HG02884 (cell line): ENCODE measurements at regions not wholly inside any gene's neighbourhood (a gene's known extent, or its start where the extent isn't known, plus 50 kb on each side); places are given as distances from the start of the nearest gene placed in this dataset.

Source experiments
- ATAC-seq: cut with Tn5 transposase; IDR thresholded peaks from one replicate; pipeline ENCODE4 v1.9.1; 2021; ENCODE audit warnings: mild to moderate bottlenecking, moderate library complexity; ENCODE audit not compliant: unreplicated experiment

DNA sequence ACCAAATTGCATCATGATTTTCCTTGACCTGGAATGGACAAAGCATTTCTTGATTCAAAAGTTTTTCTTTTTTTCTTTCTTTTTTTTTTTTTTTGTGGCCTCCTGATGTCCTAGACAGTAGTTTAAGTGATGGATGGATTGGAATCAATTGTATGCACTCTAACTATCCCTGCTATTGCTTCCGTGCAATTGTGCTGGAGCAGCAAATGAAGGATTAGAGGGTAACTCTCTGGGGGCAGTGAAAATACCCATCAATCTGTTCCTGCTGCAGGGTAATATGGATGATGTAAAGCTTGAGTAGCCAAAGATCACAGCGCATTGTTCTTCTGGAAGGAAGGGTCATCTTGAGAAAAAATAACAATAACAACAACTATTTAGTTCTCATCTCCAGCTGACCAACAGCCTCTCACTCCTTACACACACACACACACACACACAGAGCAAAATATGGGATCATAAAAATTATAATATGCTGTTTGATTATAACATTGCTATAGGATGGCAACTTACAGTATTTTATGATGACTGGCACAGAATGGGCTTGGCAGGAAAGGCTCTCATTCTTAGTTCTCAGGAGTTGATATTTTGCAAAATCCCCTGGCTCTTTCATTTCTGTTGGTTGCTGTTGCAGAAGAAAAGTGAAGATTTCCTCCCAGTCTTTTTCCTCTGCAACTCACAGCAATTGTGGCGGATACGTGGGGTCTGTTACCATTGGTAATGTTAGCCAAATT is 160.9 kb upstream of the DMAC1 start:
- ATAC-seq = no peak

- ATAC-seq = no peak
Measured at GRCh38 chr9:7957803-7958202, 158.2 kb upstream of the DMAC1 start.

GRCh38 chr9:7947577-7947976 is 148.0 kb upstream of the DMAC1 start:
- ATAC-seq = no peak

GRCh38 chr9:7946458-7946857 is 146.9 kb upstream of the DMAC1 start:
- no peak for ATAC-seq

DNA sequence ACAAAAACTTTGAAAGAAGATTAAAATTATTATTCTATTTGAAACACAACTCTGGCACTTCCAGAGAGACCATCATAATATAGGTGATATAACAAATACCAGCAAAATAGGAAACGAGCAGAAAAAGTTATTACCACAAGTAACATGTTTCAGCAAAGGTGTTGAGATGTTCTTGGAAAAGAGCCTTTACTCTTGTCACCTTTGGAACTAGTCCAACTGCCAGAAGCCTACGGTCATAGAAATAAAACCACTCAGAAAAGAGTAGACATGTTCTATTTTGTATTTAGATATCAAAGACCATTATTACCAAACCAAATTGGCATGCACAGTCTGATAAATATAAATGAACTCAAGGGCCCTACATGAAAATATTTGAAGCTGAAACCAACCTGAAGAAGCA is 145.0 kb upstream of the DMAC1 start:
- ATAC-seq = no peak

- no peak for ATAC-seq
Measured at GRCh38 chr9:7937761-7938491, 138.3 kb upstream of the DMAC1 start.

DNA sequence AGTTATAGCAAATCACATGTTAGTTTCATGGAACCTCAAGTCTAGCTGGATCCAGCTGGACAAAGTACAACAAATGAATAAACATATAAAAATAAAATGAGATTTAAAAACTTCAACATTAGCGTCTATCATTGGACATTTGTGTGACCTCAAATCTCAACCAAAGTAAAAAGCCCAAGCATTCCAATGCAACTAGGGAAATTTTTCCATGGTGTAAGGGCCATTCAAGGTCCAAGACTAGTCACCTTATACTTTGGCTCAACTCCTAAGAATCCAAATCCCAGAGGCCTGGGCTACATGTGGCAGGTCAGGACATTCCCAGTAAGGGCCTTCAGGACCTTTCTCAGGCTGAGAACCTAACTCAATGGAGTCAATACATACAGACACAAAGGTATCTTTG is 137.4 kb upstream of the DMAC1 start:
- ATAC-seq = no peak

DNA sequence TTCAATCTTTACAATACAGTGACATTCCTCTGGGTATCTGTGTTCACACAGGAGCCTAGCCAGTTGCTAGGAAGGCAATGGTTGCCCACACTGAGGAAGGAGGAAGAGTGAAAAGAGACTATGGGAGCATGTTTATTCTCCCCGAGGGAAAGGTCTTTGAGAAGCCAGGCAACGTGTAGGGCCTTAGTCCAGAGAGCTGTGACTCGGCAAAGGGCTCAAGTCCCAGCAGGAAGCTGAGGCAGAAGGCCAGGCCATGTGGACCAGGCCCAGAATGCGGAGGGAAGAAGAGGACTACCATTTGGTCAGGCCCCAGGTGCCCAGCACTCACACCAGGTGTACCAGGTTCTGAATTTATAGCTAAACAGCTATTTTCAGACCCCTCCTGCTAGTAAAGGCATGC is 136.6 kb upstream of the DMAC1 start:
- ATAC-seq = no peak

DNA sequence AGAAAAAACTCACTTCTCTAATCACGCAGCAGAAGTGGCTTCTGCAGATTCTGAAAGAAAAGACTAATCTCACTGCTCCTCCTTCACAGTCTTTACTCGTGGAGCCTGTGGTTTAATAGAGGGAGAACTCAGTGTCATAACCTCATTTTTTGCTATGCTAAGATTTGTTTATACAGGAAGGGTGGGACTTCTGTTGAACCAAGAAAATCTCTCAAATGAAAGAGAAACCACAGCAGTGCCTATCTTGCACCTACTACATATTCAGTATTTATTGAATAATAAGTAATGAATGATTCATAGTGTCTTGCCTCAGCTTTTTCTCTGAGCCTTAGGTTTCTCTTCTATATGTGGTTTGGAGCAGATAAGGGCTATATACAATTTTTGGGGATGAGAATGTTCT is 136.1 kb upstream of the DMAC1 start:
- ATAC-seq = peak; percentile 61

DNA sequence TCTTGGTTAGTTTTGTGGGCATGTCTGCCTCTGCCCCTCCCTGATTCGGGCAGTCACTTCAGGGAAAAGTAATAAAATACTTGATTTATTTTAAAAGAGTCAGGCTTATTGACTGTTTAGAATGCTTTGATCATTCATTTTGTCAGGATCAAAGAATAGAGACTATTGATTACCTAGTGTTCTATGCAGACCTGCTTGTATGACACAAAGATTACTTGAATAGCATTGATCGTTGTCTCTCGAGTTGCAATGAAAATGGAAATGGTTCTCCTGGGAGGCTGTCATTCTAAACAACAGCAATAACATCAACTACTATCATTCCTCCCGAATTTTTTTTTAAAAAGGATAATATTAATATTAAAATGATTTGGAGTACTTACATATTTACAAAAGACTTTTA is 133.2 kb upstream of the DMAC1 start:
- ATAC-seq = no peak

DNA sequence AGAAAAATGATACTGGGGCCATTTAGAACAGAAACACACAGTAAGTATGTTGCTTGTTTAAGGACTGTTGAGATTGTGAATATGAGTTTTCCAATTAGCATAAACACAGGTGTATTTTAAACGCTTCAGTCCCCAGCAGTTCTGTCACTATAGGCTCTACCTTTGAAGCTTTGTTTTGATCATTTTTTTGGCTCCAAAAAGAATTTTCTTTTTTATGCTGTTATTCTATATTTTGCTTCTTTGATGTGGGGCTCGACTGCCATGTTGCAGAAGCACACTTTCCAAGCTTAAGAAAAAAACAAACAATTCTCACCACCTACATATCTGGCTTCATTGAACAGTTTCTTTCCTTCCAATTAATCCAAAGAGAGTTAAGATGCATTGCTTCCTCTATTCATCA is 131.0 kb upstream of the DMAC1 start:
- no peak for ATAC-seq

- ATAC-seq = no peak
Measured at GRCh38 chr9:7921545-7922197, 122.1 kb upstream of the DMAC1 start.

DNA sequence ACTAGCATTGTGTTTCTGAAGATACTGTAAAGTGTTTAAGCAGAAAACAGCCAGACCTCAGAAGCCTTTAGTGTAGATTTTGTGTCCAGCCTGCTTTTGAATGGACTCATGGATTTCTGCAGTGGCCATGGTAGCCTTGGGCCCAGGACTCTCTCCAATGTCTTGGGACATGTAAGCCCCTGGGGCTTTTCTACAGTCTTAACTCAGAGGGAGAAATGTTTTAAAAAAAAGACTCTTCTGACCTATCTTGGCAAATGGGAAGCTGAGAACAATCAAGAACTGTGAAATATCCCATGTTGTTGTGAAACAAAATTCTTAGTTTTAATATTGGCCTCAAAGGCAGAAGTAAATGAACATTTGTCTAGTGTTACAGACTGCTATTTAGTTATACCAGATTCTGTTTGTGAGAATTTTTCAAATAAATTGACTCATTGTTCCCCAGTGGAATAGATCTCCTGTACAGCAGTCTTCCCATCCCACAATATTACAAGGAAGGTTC is 112.5 kb upstream of the DMAC1 start:
- ATAC-seq = no peak

- no peak for ATAC-seq
Measured at GRCh38 chr9:7910426-7911020, 110.9 kb upstream of the DMAC1 start.

DNA sequence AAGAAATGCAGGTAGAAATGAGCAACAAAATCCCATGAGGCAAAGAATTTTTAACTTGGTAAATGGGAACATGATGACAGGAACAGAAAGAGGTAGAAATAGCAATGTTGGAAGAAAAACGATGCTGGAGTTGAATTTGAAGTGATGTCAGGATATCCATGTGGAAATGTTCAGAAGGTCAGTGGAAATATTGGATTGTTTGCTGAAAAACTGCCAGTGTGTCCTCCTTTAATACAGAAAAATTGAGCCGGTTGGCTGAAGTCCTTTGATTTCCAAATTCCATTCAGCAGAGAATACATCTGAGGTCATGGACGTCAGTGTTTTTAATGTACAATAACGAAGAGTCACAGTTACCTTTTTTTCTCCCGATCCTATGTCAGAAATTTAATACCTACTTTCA is 110.0 kb upstream of the DMAC1 start:
- no peak for ATAC-seq

DNA sequence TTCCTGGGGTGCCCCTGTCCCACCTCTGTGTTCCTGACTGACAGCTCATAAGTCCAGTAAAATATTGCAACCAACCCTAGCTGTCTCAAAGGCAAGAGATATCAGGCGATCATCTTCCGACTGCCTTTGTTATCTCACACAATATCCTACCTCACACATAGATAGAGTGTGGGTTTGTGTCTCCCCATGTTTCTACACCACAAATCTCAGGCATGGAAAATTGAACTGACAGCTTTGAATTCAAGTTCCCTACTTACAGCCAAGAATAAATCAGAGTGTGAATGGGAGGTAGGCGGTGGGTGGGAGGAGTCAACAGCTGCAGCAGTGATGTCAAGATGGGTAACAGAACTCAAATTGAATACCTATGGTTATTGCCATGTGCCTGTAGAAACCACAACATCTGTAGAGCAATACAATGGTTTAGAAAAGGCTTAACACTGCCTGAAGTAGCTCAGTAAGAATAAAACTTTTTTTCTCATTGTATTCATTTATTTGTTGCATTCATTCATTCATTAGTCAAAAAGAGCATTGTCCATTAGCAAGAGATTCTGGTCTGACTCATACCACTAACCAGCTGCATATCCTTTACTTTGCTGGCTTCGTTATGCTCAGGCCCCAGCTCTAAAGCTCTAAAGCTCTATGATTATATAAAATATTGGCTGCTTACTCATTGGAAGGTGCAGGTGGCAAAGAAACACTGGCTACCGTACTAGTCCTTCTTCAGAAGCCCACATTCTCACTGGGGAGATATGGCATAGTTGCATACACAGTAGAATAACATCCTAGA is 108.2 kb upstream of the DMAC1 start:
- no peak for ATAC-seq

DNA sequence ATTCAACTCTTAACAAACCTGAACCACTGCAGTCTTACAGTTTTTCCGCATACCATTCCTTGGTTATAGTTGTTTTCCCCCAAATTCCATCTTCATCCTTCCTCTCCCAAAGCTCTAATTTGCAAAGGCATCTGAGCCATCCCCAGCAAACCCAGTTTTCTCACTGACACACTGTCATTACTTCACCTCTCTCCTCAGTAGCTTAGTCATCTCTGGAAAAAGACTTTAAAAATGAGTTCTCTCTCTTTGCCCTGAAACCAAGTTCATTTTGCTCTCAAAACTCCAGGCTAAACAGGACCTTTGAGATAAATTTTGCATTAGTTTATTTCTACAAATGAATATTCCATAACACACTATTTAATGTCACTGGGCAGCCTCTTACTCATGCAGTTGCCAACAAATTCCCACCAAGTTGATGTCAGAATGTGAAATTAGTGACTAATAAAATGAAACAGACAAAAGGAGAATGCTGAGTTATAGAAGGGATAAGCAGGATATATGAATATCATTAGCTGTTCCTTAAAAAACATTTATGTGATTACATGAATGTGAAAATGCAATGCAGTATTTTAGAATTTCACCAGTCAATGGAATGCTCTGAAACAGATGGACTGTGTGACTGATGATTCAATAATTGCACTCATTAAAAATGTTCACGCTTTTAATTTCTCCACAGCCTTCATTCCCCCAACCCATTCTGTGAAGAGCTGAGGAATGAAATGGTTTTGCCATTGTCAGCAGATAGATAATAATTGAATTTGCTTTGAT is 107.4 kb upstream of the DMAC1 start:
- no peak for ATAC-seq

- no peak for ATAC-seq
Measured at GRCh38 chr9:7901621-7902020, 102.0 kb upstream of the DMAC1 start.

DNA sequence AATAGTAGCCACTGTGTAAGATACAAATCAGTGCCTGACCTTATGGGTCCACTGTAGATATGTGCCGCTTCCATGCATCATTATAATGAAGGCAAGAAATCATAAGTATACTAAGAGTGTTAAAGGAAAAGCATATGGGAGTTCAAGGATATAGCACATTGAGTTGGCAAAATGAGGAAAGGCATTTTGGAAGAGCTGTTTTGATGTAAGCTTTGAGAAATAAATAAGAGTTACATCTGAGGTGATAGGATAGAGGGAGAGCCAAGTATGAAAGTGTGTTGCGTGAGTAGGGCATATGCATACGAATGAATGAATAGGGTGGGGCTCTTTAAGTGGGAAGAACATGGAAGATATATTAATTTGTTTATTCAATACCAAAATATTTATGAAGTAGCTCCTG is 101.0 kb upstream of the DMAC1 start:
- no peak for ATAC-seq

DNA sequence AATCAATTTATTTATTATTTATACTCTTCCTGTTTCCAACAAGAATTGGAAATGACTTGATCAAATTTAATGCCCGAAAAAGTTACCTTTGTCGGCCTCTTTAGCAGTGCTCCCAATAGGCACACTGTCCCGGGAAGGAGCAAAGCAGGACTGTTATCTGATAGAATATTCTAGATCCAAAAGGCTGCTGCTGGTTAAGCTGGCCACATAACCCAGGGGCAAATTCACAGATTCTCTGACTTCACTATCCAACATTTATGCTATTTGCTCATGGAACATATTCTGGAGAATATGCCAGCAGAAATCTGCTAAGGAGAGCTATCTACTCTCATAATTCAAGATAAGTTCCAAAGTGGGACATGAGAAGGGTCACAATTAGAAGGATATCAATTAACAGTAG is 100.2 kb upstream of the DMAC1 start:
- ATAC-seq = no peak
